GM11168 (cell line): ENCODE measurements at regions not wholly inside any gene's neighbourhood (a gene's known extent, or its start where the extent isn't known, plus 50 kb on each side); places are given as distances from the start of the nearest gene placed in this dataset.
"Not testable (repeated sequence)": the region's sequence is repeated elsewhere in the genome, so short reads cannot be mapped to it uniquely, and the experiment has no call there.

Experiments
- in situ Hi-C: fragments of 300-500 bp; cut with MboI; formaldehyde crosslinking; loops from one replicate; pipeline ENCODE4 v1.12.0; 2022; ENCODE audit warnings: low sequenced_read_pairs; ENCODE audit not compliant: unreplicated experiment

GRCh38 chr1:166738140-166738539, 101.1 kb upstream of the POGK start:
- in situ Hi-C loops, result no loop called here

- in situ Hi-C loops, result no loop called here
Observed at GRCh38 chr1:166738873-166739272, 100.4 kb upstream of the POGK start.

GRCh38 chr1:166740668-166741276, 98.5 kb upstream of the POGK start:
- in situ Hi-C loops, result no loop called here

GRCh38 chr1:166763318-166763717, 76.0 kb upstream of the POGK start:
- in situ Hi-C loops, result no loop called here

- in situ Hi-C loops, result no loop called here
Observed at GRCh38 chr1:166766942-166767341, 72.3 kb upstream of the POGK start.

- in situ Hi-C loops, result not testable (repeated sequence)
Observed at GRCh38 chr1:166784646-166785045, 54.6 kb upstream of the POGK start.

GRCh38 chr1:166785987-166786386, 53.3 kb upstream of the POGK start:
- in situ Hi-C loops, result no loop called here

GRCh38 chr1:166789286-166789685, 50.0 kb upstream of the POGK start:
- in situ Hi-C loops, result no loop called here
